ENCODE measurements at regions not wholly inside any gene's neighbourhood (a gene's known extent, or its start where the extent isn't known, plus 50 kb on each side); places are given as distances from the start of the nearest gene placed in this dataset.

DNA sequence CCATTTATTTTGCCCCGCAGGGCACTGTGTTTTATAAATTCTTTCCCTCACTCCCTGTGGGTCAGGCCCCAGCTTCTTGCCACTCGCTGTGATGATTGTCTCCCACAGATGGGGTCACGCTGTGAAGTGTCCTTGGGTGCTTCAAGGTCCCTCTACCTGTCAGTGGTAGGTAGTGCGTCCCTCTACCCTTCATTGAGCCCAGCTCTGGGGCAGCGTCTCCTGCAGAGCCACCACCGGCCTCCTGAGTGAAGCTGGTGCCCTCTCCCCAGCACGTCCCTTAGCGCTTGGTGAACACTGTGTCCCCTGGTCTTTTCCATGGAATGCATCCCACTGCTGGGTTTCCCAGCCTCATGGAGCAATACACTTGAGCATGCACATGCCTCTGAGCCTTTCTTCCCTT lies 108.2 kb downstream of the NRN1 start:
- TF ChIP-seq, protein P1, sequence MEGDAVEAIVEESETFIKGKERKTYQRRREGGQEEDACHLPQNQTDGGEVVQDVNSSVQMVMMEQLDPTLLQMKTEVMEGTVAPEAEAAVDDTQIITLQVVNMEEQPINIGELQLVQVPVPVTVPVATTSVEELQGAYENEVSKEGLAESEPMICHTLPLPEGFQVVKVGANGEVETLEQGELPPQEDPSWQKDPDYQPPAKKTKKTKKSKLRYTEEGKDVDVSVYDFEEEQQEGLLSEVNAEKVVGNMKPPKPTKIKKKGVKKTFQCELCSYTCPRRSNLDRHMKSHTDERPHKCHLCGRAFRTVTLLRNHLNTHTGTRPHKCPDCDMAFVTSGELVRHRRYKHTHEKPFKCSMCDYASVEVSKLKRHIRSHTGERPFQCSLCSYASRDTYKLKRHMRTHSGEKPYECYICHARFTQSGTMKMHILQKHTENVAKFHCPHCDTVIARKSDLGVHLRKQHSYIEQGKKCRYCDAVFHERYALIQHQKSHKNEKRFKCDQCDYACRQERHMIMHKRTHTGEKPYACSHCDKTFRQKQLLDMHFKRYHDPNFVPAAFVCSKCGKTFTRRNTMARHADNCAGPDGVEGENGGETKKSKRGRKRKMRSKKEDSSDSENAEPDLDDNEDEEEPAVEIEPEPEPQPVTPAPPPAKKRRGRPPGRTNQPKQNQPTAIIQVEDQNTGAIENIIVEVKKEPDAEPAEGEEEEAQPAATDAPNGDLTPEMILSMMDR (optimal IDR thresholded peaks at IDR 0.05 in 1 of 3, IDR thresholded peaks at IDR 0.05 in 1 of 3, conservative IDR thresholded peaks at IDR 0.05 in 1 of 3; ENCODE audit: extremely low read depth in 1 of 3, insufficient read depth in 2 of 3, low read length in 3 of 3): no peak
- no peak for TF ChIP-seq EZH2 (IDR thresholded peaks at IDR 0.05; ENCODE audit: low read length)

Data from keratinocyte (primary cell).